K562 (cell line): ENCODE measurements at regions not wholly inside any gene's neighbourhood (a gene's known extent, or its start where the extent isn't known, plus 50 kb on each side); places are given as distances from the start of the nearest gene placed in this dataset.

Experiments used
- EWSR1 ChIP-seq: fragments of 450-650 bp; IDR thresholded peaks from 2 replicates; pipeline ENCODE4 v1.6.1; 2018; ENCODE audit warnings: borderline replicate concordance, mild to moderate bottlenecking, low read depth, moderate library complexity; ENCODE audit not compliant: partially characterized antibody
- MAZ ChIP-seq, 2 experiments: fragments of 450-650 bp in 1 of 2; sonication (generic) in 1 of 2; formaldehyde crosslinking; IDR thresholded peaks in 1 of 2; conservative IDR thresholded peaks in 1 of 2; 2 replicates each; pipeline versions ENCODE4 v1.4.0 to v1.5.0; 2020; ENCODE audit warnings: mild to moderate bottlenecking in 1 of 2, missing genetic modification reagents in 1 of 2
- RBM25 ChIP-seq: fragments of 200-400 bp; formaldehyde crosslinking; IDR thresholded peaks from 2 replicates; pipeline ENCODE4 v1.6.1; 2018; ENCODE audit warnings: low read length, low read depth, moderate library complexity; ENCODE audit not compliant: severe bottlenecking
- RFX7 ChIP-seq: fragments of 250-450 bp; sonication (Bioruptor Pico); IDR thresholded peaks from 2 replicates; pipeline ENCODE4 v1.5.1; 2021; ENCODE audit warnings: mild to moderate bottlenecking
- SIN3A ChIP-seq, 2 experiments: fragments of 150-350 bp in 1 of 2; IDR thresholded peaks; 2 replicates each; pipeline ENCODE4 v1.6.1; 2011 to 2016; ENCODE audit warnings: borderline replicate concordance in 2 of 2, low read depth in 2 of 2, low read length in 2 of 2, mild to moderate bottlenecking in 2 of 2, moderate library complexity in 2 of 2; ENCODE audit not compliant: control insufficient read depth in 1 of 2
- SPI1 ChIP-seq: IDR thresholded peaks from 2 replicates; pipeline ENCODE4 v1.6.1; 2011; ENCODE audit warnings: low read depth, low read length, control low read depth, borderline replicate concordance
- TAF1 ChIP-seq: IDR thresholded peaks from 2 replicates; pipeline ENCODE4 v1.6.1; 2011; ENCODE audit warnings: mild to moderate bottlenecking, low read length, moderate library complexity; ENCODE audit not compliant: insufficient read depth, control insufficient read depth, severe bottlenecking; ENCODE audit errors: extremely low read depth
- ZNF445 ChIP-seq: fragments of 250-450 bp; sonication (Bioruptor Pico); IDR thresholded peaks from 2 replicates; pipeline ENCODE4 v1.4.0; 2020; ENCODE audit warnings: low read depth, mild to moderate bottlenecking, moderate library complexity
- ZNF785 ChIP-seq: fragments of 250-450 bp; sonication (Bioruptor Pico); IDR thresholded peaks from 2 replicates; pipeline ENCODE4 v1.4.0; 2020; ENCODE audit warnings: mild to moderate bottlenecking
- TF ChIP-seq, protein P1 (sequence below): sonication (generic); formaldehyde crosslinking; IDR thresholded peaks from 2 replicates; pipeline ENCODE4 v1.8.1; 2022; ENCODE audit warnings: missing genetic modification reagents
- TF ChIP-seq, protein P2 (sequence below): fragments of 450-650 bp; IDR thresholded peaks from 2 replicates; pipeline ENCODE4 v1.6.1; 2017; ENCODE audit warnings: antibody characterized with exemption

DNA sequence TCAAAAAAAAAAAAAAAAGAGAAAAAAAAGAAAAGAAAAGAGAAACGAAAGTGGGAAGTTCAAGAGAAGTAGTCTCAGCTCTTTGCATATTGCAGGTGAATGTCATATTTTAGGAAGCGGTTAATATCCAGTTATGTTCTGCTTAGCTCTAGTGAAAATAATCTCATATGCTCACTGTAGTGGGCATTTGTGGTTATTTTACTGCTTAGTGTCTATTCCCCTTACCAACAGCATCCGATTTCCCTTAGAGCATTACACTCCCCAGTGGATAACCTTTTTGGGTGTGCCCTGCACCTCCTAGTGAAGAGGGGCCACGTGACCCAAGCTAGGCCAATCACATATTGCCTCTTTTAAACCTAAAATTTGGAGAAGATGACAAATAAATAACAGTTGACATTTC lies 111.2 kb upstream of the ZNF827 start:
- TF ChIP-seq, protein P1, sequence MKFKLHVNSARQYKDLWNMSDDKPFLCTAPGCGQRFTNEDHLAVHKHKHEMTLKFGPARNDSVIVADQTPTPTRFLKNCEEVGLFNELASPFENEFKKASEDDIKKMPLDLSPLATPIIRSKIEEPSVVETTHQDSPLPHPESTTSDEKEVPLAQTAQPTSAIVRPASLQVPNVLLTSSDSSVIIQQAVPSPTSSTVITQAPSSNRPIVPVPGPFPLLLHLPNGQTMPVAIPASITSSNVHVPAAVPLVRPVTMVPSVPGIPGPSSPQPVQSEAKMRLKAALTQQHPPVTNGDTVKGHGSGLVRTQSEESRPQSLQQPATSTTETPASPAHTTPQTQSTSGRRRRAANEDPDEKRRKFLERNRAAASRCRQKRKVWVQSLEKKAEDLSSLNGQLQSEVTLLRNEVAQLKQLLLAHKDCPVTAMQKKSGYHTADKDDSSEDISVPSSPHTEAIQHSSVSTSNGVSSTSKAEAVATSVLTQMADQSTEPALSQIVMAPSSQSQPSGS (CRISPR knock-in tag), result no peak
- TF ChIP-seq SIN3A (IDR thresholded peaks at IDR 0.05; ENCODE audit: borderline replicate concordance in 2 of 2, control insufficient read depth in 1 of 2, low read depth in 2 of 2, low read length in 2 of 2), result no peak
- no peak for TF ChIP-seq ZNF785
- TF ChIP-seq EWSR1, result no peak
- no peak for TF ChIP-seq RBM25
- TF ChIP-seq TAF1, result no peak
- no peak for TF ChIP-seq MAZ (CRISPR knock-in tag; conservative IDR thresholded peaks at IDR 0.05 in 1 of 2, IDR thresholded peaks at IDR 0.05 in 1 of 2)
- TF ChIP-seq SPI1, result no peak
- TF ChIP-seq RFX7 (CRISPR knock-in tag), result no peak
- TF ChIP-seq ZNF445 (CRISPR knock-in tag), result no peak
- TF ChIP-seq, protein P2, sequence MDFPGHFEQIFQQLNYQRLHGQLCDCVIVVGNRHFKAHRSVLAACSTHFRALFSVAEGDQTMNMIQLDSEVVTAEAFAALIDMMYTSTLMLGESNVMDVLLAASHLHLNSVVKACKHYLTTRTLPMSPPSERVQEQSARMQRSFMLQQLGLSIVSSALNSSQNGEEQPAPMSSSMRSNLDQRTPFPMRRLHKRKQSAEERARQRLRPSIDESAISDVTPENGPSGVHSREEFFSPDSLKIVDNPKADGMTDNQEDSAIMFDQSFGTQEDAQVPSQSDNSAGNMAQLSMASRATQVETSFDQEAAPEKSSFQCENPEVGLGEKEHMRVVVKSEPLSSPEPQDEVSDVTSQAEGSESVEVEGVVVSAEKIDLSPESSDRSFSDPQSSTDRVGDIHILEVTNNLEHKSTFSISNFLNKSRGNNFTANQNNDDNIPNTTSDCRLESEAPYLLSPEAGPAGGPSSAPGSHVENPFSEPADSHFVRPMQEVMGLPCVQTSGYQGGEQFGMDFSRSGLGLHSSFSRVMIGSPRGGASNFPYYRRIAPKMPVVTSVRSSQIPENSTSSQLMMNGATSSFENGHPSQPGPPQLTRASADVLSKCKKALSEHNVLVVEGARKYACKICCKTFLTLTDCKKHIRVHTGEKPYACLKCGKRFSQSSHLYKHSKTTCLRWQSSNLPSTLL, result no peak
